Tongue (tissue), 1 donor: ENCODE measurements at regions not wholly inside any gene's neighbourhood (a gene's known extent, or its start where the extent isn't known, plus 50 kb on each side); places are given as distances from the start of the nearest gene placed in this dataset.
"Not testable (repeated sequence)": the region's sequence is repeated elsewhere in the genome, so short reads cannot be mapped to it uniquely, and the experiment has no call there.

Experiments used
- DNase-seq: peaks from one replicate; pipeline ENCODE4 v3.0.0-alpha.2; 2015

DNA sequence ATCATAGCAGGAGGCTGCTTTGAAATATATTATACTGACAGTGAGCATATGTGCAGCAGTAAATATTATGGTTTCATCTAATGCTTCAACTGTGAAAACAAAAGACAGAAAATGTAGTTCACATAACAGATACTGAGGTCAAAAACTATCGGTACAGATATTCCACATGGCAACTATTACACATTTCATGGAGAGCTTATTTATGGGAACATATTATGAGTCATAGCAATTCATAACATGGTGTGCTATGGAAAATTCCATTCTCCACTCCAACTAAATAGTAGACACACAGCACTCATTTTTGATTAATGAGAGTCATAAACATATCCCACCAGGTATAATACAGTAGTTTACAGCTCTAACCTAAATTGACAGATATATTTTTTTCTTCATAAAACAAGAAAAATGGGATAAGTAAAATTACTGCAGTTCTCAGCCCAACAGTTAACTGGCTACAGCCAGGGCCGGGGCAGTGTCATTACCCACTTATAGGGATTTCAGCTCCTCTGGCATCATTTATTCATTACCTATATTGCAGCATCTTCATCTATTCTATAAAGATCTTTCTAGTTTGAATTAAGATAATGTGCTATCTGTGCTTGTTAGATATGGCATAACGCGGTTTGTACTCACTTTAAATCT lies 475.6 kb upstream of the KLF6 start:
- DNase-seq: peak; percentile 43

DNA sequence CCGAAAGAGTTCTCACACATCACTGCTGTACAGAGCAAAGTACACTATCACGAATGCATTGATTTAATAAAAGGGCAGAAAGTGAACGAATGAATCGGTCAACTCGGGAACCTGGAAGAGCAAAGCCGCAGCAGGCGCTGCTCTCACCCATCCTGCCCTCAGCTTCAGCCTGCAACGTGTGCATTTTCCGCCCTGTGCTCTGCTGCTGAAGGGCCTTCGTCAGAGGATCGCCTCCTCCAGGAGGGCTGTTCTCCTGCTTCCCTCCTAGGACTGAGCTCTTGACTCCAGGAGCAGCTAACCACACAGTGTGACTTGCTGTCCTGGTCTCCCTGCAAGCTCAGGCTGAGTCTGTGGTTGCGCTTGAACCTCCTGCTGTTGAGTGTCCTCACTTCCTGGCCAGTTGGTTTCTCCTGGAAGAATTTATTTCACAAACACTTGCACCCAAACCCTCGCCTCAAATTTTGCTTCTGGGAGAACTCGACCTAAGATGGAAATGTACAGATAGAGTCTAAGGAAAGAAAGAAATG lies 473.0 kb upstream of the KLF6 start:
- DNase-seq: no peak

DNA sequence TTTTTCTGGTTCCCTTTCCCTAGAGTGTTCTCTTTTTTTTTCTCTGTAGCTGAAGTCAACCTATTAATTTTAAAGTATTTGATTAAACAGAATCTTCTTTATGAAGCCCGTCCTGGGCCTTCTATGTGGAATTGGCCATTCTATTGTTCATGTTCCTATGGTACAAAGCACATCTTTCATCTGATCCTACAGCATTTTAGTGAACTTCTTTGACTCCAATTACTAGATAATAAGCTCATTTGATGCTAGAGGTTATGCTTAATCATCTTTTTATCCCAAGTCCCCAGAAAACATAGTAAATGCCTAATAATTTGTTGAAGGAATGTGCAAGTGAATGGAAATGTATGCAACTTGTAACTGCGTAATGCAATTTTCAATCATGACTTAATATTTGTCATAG lies 472.0 kb upstream of the KLF6 start:
- DNase-seq: no peak

DNA sequence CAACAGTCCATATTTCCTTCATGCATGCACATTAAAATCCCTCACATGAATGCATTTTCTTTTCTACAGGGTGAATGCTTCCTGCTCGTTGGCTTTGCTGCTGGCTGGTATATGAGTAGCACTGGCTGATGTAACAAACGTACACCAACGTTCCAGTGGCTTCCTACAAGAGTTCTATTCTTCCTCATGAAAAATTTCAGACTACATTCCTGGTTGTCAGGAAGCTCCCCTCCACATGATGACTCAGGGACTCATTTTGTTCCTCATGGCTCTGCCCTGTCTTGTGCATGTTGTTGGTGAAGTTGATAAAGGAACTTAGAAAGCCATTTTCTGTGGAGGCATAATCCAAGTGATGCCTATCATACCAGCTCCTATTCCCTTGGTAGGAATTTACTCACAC lies 470.7 kb upstream of the KLF6 start:
- no peak for DNase-seq

DNA sequence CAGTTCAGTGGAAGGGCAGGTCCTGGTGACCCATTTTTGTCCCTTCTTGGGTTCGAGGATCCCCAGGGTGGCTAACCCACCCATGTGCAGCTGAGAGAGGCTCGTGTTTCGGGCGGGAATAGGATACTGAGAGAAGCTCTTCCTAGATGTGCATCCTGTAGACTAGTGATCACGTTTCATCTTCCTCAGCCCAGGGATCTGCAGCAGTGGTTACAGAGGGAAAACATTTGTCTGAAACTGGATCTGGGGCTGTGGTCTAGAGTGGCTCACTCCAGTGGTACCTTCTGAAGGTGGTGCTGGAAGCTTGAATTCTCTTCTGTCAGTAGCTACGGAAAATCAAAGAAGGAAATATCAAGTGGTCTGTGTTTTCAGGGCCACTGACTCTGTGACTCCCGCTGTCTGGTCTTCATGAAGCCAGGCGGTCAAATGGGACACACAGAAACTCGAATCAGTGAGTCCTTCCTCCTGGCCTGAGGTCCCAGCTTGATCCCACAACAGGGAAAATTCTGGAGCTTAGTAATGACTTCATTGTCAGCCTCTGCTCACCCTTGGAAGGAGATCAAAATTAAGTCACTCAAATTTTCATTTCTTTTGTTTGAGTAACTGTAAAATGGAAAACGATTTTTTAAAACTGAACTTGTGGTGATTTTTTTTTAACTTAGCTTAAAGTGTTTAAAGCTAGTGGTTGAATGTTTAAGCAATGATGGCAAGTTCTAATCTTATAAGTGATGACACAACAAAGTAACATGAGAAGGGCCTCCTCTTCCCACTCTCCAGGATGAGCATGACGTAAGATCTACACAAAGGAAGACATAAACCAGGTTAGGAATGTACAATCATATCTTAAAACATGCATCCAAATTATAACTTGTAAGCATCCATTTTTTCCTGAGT lies 469.3 kb upstream of the KLF6 start:
- DNase-seq: peak; percentile 59

DNA sequence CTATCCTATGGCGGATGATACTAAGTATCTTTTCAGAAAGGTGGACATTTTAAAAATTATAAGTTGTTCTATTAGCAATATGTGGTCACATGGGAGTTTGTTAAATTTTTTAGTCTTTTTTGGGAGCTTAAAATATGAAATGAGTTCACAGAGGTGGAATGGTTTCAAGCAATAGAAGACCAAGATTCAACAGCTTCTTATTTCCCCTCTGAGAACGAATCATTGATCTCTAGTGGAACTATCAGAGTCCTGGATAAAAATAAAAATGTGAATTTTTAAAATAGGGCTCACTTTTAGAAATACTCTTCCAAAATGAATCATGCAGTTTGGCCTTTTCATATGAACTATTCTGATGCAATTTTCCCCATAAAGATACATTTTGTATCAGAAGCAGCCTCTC lies 467.7 kb upstream of the KLF6 start:
- DNase-seq: no peak

DNA sequence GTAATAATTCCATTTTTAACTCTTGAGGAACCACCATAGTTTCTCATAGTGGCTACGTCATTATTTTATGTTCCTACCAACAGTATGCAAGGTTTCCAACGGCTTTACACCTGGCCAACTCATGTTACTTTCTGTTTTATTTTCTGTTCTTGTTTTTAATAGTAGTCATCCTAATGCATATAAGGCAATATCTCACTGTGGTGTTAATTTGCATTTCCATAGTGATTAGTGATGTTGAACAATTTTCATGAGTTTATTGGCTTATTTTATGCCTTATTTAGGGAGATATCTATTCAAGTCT lies 465.5 kb upstream of the KLF6 start:
- no peak for DNase-seq

DNA sequence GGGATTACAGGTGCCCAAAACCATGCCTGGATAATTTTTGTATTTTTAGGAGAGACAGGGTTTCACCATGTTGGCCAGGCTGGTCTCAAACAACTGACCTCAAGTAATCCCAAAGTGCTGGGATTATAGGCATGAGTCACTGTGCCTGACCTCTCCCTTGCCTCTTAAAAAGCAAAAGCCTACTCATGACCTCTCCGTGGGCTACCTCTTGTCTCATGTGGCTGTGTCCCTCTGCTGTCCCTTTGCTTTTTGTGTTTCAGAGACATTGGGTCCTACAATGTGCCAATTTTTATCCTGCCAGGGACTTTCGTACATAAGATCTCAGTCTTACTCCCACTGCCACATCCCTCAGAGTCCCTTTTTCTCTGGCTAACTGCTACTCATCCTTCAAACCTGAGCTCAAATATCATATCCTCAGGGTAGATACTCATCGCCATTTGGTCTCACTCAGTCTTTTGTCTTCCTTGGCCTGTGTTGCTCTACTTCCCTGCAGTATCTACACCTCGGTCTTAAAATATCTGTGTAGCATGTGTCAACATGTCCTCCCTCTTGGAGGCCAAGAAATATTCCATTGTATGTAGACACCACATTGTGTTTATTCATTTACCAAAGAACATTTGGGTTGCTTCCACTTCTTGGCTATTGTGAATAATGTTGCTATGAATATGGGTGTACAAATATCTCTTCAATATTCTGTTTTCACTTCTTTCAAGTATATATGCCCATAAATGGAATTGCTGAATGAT lies 465.0 kb upstream of the KLF6 start:
- DNase-seq: no peak

DNA sequence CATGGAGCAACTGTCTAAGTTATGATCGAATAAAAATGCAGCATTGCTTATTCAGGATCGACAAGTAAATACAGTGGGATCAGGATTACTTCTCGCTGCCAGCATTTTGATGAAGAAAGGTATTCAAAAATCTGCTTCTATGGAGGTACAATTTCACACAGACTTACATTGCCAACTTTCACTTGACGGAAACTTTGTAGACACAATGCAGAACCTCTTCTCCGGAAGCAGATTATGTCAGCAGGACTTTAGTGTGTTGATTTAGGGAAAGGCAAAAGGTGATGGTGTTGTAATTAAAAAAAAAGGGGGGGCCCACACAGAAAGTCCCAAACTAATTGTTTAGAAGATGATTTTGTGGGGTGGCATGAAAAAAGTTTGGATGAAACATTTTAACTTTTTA lies 462.4 kb upstream of the KLF6 start:
- peak; percentile 48 for DNase-seq

DNA sequence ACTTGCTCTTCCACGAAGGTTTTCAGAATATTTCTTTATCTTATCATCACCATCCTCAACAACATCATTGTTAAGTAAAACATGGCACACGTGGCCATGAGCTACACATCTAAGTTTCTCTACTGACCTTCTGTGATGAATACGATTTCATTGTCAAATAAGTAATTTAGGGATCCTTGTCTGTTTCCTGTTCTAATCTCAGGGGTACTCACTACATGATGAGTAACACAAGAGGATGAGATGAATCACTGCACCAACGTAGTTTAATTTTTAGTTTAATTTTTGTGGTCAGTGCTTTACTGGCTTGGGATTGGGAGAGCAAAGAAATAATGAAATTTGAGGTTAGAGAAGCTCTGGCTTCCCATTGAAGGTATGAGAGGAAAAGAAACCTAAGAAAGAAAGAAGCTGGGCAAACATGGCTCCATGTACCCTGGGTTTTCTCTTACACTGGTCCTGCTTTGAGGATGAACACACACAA lies 461.9 kb upstream of the KLF6 start:
- DNase-seq: no peak

DNA sequence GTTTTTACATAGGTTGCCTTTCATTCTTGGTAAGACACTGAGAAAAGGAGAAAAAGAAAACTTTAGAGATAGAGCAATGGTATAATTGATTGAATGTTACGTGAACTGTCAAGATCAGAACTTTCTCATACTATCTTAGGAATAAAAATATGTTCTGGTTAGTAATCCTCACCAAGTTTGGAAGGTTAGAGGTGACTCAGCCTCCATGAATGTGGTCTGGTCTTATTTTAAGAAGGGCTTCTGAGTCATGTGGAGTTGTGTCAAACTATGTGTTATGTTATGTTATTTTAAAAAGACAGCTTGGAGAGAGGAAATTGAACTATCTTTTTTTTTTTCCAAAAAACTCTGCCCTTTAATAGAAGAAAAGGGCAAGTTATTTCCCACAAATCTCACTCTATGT lies 458.6 kb upstream of the KLF6 start:
- DNase-seq: peak; percentile 46

DNA sequence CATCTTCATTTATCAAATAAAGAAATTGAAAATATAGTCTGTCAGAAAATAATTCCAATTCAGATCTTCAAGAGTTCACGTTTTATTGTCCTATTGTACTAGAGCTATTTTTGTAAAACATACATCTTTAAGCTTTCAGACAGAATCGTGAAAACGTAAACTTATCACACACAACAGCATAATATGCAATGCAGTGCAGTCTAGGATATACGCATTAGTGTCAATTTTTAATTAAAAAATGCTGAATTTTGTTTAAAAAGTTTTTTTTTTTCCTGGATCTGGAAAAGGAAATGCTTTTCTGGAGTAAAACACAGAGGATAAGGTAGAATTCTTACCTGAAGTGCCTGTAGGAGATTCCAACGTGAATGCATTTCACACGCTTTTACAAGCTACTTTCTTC lies 458.2 kb upstream of the KLF6 start:
- DNase-seq: no peak

DNA sequence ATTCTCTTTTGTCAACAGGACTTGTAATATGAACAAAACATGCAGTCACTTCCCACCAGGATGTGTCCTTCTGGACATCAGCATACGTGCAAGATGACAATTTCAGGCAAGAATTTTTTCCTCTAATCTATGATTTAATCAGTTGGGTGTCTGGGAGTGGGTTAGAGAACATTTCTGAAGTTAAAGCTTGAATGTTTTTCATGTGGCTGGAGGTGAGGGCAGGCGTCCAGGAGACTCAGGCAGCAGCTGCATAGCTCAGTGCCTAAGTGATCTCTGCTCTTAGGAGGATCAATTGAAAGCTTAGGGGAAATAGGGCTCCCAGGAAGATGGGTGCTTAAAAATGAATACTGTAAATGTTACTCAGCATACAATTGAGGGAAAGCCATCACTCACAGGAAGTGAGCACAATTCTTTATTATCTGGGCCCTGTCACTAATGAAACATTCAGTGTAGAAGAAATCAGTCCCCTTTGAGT lies 457.6 kb upstream of the KLF6 start:
- DNase-seq: peak; percentile 66

DNA sequence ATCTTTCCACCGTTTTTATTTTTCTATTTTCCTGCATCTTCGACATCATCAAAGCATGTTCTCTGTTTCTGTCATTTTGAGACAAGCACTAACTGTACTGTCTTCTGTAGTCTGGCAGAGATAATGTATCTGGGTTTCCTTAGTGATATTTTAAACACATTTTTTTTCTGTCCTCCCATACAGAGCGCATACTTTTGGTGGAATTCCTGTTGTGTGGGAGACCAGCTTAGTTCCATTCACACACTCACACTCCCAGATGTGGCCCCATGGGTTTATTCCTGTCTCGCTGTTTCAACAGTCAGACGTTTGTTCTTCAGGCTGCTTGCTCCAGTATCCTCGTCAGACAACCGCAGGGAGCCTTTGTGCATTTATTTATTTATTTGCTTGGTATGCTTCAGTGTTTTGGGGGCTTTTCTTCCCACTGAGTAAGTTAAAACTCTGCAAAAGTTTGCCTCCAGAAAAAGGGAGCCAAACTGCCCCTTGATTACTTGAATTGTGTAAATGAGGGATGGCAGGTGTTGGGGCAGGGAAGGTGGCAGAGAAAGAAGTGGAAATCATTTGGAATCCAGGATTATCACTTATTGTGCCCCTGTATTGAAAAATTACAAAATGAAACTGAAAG lies 456.8 kb upstream of the KLF6 start:
- peak; percentile 92 for DNase-seq

DNA sequence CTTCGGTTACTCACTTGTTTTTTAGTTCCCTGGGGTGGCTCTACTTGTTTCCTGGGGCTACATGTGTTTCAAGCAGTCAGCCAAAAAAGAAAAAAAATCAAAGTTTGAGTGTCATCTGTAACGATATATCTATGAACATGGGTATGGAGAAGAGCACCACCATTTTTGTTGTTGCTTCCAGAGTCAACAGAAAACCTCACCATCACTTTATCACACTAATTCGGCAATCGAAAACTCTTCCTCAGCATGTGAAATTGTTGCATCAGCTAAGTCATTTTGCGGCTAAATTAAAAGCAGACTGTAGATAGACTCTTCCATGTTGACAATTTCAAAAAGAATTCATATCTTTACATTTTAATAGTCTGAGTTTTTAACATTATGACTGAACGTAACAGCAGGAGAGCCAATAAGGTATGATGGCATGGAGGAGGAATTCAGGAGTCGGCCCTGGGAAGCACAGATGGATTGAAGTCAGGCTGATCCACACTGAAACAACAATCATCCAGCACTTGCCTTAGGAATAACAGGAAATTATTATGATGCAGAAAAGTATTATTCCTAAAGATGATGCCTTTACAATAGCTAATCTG lies 455.7 kb upstream of the KLF6 start:
- DNase-seq: peak; percentile 47

DNA sequence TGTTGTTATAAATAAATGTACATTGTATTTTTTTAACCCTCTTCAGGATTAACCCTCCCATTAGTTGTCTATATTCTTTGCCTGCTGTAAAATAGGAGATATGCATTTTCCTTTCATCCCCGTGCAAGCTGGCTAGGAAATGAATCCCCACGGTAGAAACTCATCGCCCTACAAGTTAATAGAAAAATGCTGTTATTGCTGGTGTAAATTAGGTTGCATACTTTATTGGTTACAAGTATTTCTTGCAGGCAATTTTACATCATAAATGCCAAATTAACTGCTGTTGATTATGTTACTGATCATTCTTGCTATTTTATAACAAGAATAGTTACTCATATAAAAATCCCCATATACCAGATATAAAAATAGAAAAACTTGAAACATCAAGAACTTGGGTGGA lies 454.2 kb upstream of the KLF6 start:
- DNase-seq: no peak

DNA sequence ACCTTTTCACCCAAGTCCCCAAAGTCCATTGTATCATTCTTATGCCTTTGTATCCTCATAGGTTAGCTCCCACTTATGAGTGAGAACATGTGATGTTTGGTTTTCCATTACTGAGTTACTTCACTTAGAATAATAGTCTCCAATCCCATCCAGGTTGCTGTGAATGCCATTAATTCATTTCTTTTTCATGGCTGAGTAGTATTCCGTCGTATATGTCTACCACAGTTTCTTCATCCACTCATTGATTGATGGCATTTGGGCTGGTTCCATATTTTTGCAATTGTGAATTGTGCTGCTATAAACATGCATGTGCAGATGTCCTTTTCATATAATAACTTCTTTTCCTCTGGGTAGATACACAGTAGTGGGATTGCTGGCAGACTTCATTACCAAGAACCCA lies 451.9 kb upstream of the KLF6 start:
- not testable (repeated sequence) for DNase-seq

DNA sequence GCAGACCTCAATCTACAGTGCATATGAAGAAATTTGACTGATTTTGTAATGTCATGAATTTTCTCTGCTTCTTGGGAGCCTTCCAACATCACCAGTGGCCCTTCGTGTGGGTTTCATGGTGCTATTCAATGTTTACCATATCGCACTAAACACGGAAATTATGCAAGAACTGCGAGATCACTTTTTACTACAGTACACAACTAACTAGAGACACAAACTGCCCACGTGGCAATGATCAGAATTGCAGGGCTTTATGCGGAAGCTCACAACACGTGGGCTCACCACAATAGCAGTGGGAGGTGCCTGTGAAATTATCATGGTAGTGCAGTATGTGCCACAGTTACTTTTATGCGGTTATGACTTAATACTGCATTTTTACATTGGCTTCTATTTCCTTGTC lies 449.7 kb upstream of the KLF6 start:
- DNase-seq: no peak

DNA sequence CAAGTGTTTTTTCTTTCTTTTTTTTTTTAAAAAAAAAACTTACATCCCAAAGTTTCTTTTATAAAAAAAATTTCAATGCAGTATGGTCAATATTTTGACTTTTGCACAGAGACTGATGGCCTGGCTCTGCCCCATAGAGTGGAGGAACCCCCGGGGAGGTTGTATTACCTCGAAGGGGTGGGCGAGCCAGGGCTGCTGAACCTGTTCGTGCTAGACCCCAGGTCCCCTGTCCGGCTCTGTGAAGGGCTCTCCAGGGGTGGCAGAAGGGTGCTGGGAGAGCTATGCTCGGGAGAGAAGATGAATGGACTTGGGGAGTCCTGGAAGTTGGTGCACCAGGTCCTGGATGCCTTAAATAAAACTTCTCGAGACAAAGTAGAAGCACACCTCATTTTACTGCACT lies 446.4 kb upstream of the KLF6 start:
- DNase-seq: no peak

DNA sequence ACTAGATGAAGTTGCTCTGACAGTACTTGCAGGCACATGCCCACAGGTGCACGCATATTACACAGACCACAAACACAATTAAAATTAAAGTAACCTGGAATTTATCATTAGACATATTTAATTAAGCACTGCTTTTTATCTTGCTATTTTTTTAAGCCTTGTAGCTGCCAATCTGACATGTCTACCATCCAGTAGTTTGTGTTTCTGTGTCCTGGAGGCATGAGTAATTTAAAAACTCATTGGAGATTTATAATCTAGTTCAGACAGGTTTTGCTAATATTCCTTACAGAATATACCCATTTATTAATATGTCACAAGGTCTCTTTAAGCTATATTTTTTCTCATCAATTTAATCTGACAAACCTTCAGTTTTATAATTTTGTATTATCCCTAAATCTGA lies 445.0 kb upstream of the KLF6 start:
- DNase-seq: no peak

DNA sequence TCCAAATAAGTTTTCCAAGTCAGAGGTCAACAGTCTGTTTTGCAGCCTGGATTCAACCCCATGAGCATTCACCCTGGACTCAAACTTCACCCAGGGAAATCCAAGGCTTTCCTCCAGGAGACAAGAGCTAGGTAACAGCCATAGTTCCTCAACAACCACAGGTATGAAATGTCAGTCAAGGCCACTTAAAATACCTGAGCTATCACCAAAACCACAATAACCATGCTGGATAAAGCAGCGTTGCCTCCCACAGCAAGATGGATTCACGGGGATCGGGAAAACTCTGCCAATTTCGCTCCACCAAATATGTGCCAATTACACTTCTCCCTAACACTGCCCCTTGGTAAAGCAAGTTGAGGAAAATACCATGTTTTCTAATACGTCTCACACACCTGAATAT lies 444.1 kb upstream of the KLF6 start:
- DNase-seq: no peak

DNA sequence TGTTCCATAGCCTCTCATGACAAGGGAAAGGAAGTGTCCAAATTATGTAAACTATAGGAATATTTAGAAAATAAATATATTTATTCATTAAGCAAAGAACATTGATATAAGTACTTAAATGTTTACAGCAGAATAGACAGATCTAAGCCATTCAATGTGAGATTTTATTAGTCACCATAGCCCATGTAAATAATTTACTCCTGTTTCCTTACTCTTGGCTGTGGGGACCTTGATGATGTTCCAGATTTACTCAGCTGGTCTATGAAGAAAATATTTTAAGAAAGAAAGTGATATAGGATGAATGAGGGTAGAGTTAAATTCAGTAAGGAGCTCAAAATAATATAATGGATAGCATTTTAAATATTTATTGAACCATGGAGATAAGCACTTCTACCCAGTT lies 442.6 kb upstream of the KLF6 start:
- no peak for DNase-seq
